ENCODE measurements at regions not wholly inside any gene's neighbourhood (a gene's known extent, or its start where the extent isn't known, plus 50 kb on each side); places are given as distances from the start of the nearest gene placed in this dataset.
"Not testable (repeated sequence)": the region's sequence is repeated elsewhere in the genome, so short reads cannot be mapped to it uniquely, and the experiment has no call there.

GRCh38 chr4:102397056-102397455, 51.8 kb upstream of the SLC39A8 start:
- DNase-seq (ENCODE audit: low read depth in 2 of 2): not testable (repeated sequence)

- no peak for DNase-seq (ENCODE audit: low read depth in 2 of 2)
These were observed 53.7 kb upstream of the SLC39A8 start for GRCh38 chr4:102399021-102399420.

- no peak for DNase-seq (ENCODE audit: low read depth in 2 of 2)
These were observed 55.6 kb upstream of the SLC39A8 start for GRCh38 chr4:102400898-102401297.

GRCh38 chr4:102402223-102402622, 56.9 kb upstream of the SLC39A8 start:
- DNase-seq (ENCODE audit: low read depth in 2 of 2): no peak

GRCh38 chr4:102403116-102403515, 57.8 kb upstream of the SLC39A8 start:
- no peak for DNase-seq (ENCODE audit: low read depth in 2 of 2)

GRCh38 chr4:102404431-102404969, 59.2 kb upstream of the SLC39A8 start:
- no peak for DNase-seq (ENCODE audit: low read depth in 2 of 2)

GRCh38 chr4:102405821-102406401, 60.6 kb upstream of the SLC39A8 start:
- no peak for DNase-seq (ENCODE audit: low read depth in 2 of 2)

- DNase-seq (ENCODE audit: low read depth in 2 of 2): not testable (repeated sequence)
These were observed 65.6 kb upstream of the SLC39A8 start for GRCh38 chr4:102410884-102411283.

- DNase-seq (ENCODE audit: low read depth in 2 of 2): no peak
These were observed 66.1 kb upstream of the SLC39A8 start for GRCh38 chr4:102411408-102411807.

- DNase-seq (ENCODE audit: low read depth in 2 of 2): no peak
These were observed 71.5 kb upstream of the SLC39A8 start for GRCh38 chr4:102416765-102417164.

- no peak for DNase-seq (ENCODE audit: low read depth in 2 of 2)
These were observed 75.5 kb upstream of the SLC39A8 start for GRCh38 chr4:102420563-102421398.

GRCh38 chr4:102422843-102423242, 77.6 kb upstream of the SLC39A8 start:
- no peak for DNase-seq (ENCODE audit: low read depth in 2 of 2)

- DNase-seq (ENCODE audit: low read depth in 2 of 2): no peak
These were observed 77.8 kb upstream of the NFKB1 start for GRCh38 chr4:102423375-102423774.

GRCh38 chr4:102427371-102427998, 73.7 kb upstream of the NFKB1 start:
- DNase-seq (ENCODE audit: low read depth in 2 of 2): no peak

GRCh38 chr4:102428122-102428521, 73.0 kb upstream of the NFKB1 start:
- DNase-seq (ENCODE audit: low read depth in 2 of 2): no peak

- no peak for DNase-seq (ENCODE audit: low read depth in 2 of 2)
These were observed 71.6 kb upstream of the NFKB1 start for GRCh38 chr4:102429553-102429952.

GRCh38 chr4:102430461-102430910, 70.7 kb upstream of the NFKB1 start:
- no peak for DNase-seq (ENCODE audit: low read depth in 2 of 2)

- no peak for DNase-seq (ENCODE audit: low read depth in 2 of 2)
These were observed 69.6 kb upstream of the NFKB1 start for GRCh38 chr4:102431608-102431961.

GRCh38 chr4:102437111-102437510, 64.0 kb upstream of the NFKB1 start:
- DNase-seq (ENCODE audit: low read depth in 2 of 2): no peak

- no peak for DNase-seq (ENCODE audit: low read depth in 2 of 2)
These were observed 62.5 kb upstream of the NFKB1 start for GRCh38 chr4:102438396-102439235.

GRCh38 chr4:102439236-102439614, 61.9 kb upstream of the NFKB1 start:
- DNase-seq (ENCODE audit: low read depth in 2 of 2): no peak

GRCh38 chr4:102439812-102440211, 61.3 kb upstream of the NFKB1 start:
- no peak for DNase-seq (ENCODE audit: low read depth in 2 of 2)

All from stimulated activated CD4-positive, alpha-beta T cell treated with anti-CD3 and anti-CD28 coated beads, Interleukin-1b, Interleukin-23, amount 100 ng/mL, for 4 hours (primary cell).